ENCODE measurements at regions not wholly inside any gene's neighbourhood (a gene's known extent, or its start where the extent isn't known, plus 50 kb on each side); places are given as distances from the start of the nearest gene placed in this dataset.
"Not testable (repeated sequence)": the region's sequence is repeated elsewhere in the genome, so short reads cannot be mapped to it uniquely, and the experiment has no call there.

DNA sequence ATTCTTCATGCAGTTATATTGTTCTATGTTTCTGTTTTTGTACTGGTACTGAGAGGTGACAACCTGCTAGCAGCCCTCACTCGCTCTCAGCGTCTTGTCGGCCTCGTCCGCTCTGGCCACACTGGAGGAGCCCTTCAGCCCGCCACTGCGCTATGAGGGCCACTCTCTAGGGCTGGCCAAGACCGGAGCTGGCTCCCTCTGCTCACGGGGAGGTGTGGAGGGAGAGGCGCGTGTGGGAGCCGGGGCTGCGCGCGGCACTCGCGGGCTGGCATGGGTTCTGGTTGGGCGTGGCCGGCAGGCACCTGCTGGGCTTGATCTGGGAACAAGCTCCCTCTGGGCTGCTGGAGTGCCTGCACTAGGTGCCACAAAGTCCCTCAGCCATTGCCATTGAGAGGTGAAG, 1323.8 kb upstream of the EYS start:
- no peak overlapping the region for H3K27ac ChIP-seq
- TF ChIP-seq ZFX (IDR thresholded peaks at IDR 0.05; ENCODE audit: borderline replicate concordance), result no peak
- TF ChIP-seq, protein P1, sequence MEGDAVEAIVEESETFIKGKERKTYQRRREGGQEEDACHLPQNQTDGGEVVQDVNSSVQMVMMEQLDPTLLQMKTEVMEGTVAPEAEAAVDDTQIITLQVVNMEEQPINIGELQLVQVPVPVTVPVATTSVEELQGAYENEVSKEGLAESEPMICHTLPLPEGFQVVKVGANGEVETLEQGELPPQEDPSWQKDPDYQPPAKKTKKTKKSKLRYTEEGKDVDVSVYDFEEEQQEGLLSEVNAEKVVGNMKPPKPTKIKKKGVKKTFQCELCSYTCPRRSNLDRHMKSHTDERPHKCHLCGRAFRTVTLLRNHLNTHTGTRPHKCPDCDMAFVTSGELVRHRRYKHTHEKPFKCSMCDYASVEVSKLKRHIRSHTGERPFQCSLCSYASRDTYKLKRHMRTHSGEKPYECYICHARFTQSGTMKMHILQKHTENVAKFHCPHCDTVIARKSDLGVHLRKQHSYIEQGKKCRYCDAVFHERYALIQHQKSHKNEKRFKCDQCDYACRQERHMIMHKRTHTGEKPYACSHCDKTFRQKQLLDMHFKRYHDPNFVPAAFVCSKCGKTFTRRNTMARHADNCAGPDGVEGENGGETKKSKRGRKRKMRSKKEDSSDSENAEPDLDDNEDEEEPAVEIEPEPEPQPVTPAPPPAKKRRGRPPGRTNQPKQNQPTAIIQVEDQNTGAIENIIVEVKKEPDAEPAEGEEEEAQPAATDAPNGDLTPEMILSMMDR (IDR thresholded peaks at IDR 0.05), result no peak

DNA sequence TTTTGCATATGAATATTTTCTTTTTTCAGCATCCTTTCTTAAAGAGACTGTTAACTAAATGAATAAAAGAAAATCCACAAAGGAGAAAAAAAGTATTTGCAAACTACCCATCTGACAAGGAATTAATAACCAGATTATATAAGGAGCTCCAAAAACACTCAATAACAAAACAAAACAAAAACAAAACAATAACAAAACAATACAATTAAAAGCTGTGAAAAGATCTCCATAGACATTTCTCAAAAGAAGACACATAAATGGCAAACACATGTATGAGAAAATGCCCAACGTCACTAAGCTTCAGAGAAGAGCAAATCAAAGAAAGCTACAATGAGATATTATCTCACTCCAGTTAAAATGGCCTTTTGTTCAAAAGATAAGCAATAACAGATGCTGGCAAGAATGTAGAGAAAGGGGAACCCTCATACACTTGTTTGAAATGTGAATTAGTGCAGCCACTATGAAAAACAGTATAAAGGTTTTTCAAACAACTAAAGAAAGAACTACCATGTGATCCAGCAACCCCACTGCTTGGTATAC, 1310.0 kb upstream of the EYS start:
- H3K27ac ChIP-seq, result no peak overlapping the region
- no peak for TF ChIP-seq ZFX (IDR thresholded peaks at IDR 0.05; ENCODE audit: borderline replicate concordance)
- TF ChIP-seq, protein P1 (IDR thresholded peaks at IDR 0.05), result no peak

DNA sequence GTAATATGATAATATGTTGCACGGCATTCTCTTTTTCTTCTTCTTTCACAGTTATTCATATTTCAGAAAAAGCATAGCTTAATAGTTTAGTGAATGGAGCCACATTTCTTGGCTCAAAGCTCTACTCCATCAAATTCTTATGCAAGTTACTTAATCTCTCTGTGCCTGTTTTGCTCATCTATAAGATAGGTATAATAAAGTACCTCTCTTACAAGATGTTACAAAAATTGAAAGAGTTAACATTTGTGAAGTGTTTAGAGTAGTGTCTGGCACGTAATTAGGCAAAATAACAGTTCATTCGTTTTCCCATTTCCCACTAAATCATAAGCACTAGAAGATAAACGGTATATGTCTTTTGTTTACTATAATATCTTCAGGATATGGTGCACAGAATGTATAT, 1304.4 kb upstream of the EYS start:
- TF ChIP-seq ZFX (IDR thresholded peaks at IDR 0.05; ENCODE audit: borderline replicate concordance), result no peak
- TF ChIP-seq, protein P1 (IDR thresholded peaks at IDR 0.05), result no peak
- no peak overlapping the region for H3K27ac ChIP-seq

DNA sequence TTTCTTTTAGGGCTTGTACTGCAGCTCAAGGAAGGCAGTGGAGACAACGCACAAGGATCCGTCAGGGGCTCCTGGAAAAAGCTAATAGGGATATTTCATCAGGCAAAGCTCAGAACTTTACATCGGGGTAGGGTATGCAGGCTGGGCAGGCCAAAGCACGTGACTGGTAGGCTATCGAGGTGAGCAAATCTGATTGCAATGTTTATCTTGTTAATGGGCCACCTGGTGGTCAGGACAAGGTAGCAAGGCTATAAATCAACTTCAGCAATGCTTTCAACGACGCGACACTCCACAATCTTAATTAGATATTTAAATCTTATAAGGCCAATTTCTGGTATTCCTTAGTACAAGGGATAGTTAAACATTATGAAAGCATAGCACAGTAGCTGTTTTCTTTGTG, 1302.8 kb upstream of the EYS start:
- TF ChIP-seq, protein P1 (IDR thresholded peaks at IDR 0.05), result peak; percentile 52
- no peak for TF ChIP-seq ZFX (IDR thresholded peaks at IDR 0.05; ENCODE audit: borderline replicate concordance)

DNA sequence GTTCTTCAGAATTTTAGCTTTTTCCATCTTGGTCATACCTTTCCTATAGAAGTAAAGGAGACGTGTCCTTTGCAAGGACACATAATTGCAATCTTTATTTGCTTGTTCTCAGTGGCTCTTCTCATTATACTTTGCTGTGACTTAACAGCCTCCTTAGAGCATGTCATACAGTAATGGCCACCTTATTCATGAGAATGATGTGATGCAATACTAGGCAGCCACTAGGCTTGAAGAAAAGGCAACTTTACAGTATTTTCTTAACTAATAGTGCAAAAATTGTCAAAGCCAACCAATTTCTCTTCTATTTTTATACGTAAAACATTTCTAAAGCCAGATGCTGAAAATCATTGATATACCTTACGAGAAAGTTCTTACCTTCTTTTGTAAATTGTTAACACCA, 1296.8 kb upstream of the EYS start:
- no peak for TF ChIP-seq ZFX (IDR thresholded peaks at IDR 0.05; ENCODE audit: borderline replicate concordance)
- TF ChIP-seq, protein P1 (IDR thresholded peaks at IDR 0.05), result no peak
- no peak overlapping the region for H3K27ac ChIP-seq

More for the DNA sequence above, 1302.8 kb upstream of the EYS start:
- H3K27ac ChIP-seq, result no peak overlapping the region

DNA sequence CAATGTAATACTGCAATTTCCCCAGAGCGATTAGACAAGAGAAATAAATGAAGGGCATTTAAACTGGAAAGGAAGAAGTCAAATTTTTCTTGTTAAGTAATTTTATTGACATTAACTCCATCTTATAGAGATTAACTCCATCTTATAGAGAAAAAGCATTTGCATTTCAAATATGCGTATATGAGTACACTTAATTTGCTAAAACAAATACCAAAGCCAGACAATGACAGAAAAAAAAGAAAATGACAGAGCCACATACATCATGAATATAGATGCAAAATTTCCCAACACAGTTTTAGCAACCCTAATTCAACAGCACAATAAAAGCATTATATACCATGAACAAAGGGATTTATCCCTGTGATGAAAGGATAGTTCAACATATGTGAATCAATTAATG, 1293.1 kb upstream of the EYS start:
- TF ChIP-seq, protein P1 (IDR thresholded peaks at IDR 0.05), result no peak
- no peak for TF ChIP-seq ZFX (IDR thresholded peaks at IDR 0.05; ENCODE audit: borderline replicate concordance)
- H3K27ac ChIP-seq, result no peak overlapping the region

DNA sequence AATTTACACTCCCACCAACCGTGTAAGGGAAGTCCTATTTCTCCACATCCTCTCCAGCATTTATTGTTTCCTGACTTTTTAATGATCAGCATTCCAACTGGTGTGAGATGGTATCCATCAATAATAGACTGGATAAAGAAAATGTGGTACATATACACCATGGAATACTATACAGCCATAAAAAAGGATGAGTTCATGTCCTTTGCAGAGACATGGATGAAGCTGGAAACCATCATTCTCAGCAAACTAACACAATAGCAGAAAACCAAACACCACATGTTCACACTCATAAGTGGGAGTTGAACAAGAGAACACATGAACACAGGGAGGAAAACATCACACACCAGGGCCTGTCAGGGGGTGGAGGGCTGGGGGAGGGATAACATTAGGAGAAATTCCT, 1290.6 kb upstream of the EYS start:
- H3K27ac ChIP-seq, result not testable (repeated sequence)

DNA sequence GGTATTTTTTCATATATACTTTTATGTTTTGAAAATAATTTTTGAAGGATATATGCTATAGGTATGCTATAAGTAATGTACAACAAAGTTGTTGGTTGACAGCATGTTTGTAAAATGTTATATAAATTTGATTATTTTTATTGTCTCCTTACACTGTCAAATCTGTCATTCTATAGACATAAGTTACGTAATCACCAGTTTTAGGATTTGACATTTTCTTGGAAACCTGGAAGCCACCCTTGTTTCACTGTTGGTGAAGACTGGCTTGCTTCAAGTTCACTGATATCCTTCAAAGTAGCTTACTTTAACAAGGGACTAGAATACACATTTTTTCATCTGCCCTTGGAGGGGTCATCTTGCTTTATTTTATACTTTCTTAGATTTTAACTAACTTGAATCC, 1288.6 kb upstream of the EYS start:
- no peak overlapping the region for H3K27ac ChIP-seq
- TF ChIP-seq, protein P1 (IDR thresholded peaks at IDR 0.05), result no peak
- no peak for TF ChIP-seq ZFX (IDR thresholded peaks at IDR 0.05; ENCODE audit: borderline replicate concordance)

DNA sequence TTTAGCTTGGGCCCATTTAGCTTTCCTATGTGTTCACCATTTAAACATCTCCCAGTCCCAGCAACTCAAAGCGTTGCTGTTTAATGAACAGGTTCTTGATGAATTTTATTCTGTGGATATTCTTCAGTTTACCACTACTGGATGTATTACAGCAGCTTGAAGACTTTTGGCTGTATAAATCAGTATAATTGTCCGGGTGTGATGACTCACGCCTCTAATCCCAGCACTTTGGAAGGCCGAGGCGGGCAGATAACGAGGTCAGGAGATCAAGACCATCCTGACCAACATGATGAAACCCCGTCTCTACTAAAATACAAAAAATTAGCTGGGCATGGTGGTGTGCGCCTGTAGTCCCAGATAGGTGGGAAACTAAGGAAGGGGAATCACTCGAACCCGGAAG, 1286.7 kb upstream of the EYS start:
- not testable (repeated sequence) for H3K27ac ChIP-seq
